GM18868 (cell line): ENCODE measurements at regions not wholly inside any gene's neighbourhood (a gene's known extent, or its start where the extent isn't known, plus 50 kb on each side); places are given as distances from the start of the nearest gene placed in this dataset.
A peak's percentile ranks its signal among the peaks of the same experiment; 100 is the strongest.
"Not testable (repeated sequence)": the region's sequence is repeated elsewhere in the genome, so short reads cannot be mapped to it uniquely, and the experiment has no call there.

Experiments
- ATAC-seq: cut with Tn5 transposase; IDR thresholded peaks from one replicate; pipeline ENCODE4 v1.9.1; 2021; ENCODE audit warnings: mild to moderate bottlenecking, moderate library complexity; ENCODE audit not compliant: unreplicated experiment

DNA sequence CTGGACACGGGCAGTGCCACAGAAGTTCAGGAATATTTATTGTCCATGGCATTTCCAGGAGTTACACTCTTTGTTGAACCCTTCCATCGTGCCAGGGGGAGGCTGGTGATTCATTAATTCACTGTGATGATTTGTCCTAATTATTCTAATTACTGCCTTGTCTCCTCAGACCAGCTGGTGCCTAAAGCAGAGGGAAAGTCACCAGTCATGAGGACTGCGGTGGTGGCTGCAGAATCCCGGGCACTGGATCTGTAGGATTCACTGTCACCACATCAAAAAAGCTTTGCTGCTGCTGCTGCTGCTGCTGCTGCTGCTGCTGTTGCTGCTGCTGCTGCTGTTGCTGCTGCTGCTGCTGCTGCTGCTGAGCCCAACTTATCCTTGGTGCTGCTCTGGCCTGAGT, 908.2 kb downstream of the TSN start:
- ATAC-seq, result no peak

- ATAC-seq, result peak; percentile 56
Measured at GRCh38 chr2:122669627-122670026, 914.2 kb downstream of the TSN start.

- no peak for ATAC-seq
Measured at GRCh38 chr2:122670897-122671296, 915.4 kb downstream of the TSN start.

GRCh38 chr2:122680662-122681061, 925.2 kb downstream of the TSN start:
- ATAC-seq, result no peak

- peak; percentile 96 for ATAC-seq
Measured at GRCh38 chr2:122681626-122682025, 926.2 kb downstream of the TSN start.

DNA sequence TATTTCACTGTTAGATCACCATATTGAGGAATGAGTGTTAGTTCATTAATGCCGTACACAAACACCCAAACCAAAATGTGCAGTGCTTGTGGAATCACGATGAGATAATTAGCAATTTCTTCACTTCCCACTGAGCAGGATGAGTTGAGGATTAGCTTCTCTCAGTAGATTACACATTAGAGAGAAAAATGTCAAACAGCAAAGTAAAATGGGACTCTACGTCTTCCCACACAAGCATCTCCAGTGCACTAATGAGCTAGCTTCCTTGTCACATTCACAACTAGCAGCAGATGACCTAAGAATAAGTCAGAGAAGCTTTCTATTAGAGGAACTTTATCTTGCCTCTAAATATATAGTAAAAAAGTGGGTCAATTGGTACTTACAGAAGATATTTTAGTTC, 926.9 kb downstream of the TSN start:
- no peak for ATAC-seq

- no peak for ATAC-seq
Measured at GRCh38 chr2:122683018-122683417, 927.6 kb downstream of the TSN start.

- ATAC-seq, result peak; percentile 51
Measured at GRCh38 chr2:122692400-122693083, 937.1 kb downstream of the TSN start.

- no peak for ATAC-seq
Measured at GRCh38 chr2:122697415-122697814, 942.0 kb downstream of the TSN start.

DNA sequence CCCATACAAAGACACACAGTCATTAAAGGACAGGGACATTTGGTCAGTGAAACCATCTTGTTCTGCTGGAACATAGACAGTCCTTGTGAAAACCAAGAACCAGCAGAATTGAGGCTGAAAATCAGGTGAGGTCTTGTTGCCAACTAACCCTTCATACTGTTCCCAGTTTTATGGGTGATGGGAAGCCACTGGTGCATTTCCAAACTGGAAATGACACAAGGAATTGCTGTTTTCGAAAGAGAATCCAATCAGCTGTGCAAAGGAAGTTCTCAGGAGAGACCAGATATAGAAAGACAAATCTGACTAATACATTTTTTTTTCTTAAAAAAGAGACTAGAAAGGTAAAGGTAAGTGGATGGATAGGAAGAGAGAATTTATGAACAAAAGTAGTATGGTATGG, 948.2 kb downstream of the TSN start:
- no peak for ATAC-seq

DNA sequence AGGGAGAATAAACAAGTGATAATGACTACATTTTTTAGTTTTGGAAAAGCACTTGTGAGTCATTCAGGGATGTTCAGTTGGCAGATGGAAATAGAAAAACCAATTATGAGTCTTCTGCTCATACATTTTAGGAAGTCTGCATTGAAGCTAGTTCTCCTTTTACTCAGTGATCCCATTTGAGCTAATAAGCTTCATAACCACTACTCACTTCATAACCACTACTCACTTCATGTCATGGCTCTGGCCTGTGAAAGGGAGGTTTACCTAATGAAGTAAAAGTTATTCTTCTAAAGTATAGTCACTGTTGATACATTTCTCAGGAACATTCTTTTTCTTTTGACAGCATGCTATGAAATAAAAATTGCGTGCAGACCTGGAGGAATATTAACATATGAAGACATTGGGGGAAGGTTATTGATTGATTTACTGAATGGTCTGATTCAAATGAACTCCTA, 948.7 kb downstream of the TSN start:
- ATAC-seq, result peak; percentile 76

- no peak for ATAC-seq
Measured at GRCh38 chr2:122705746-122706145, 950.3 kb downstream of the TSN start.

GRCh38 chr2:122706757-122707223, 951.3 kb downstream of the TSN start:
- ATAC-seq, result no peak

DNA sequence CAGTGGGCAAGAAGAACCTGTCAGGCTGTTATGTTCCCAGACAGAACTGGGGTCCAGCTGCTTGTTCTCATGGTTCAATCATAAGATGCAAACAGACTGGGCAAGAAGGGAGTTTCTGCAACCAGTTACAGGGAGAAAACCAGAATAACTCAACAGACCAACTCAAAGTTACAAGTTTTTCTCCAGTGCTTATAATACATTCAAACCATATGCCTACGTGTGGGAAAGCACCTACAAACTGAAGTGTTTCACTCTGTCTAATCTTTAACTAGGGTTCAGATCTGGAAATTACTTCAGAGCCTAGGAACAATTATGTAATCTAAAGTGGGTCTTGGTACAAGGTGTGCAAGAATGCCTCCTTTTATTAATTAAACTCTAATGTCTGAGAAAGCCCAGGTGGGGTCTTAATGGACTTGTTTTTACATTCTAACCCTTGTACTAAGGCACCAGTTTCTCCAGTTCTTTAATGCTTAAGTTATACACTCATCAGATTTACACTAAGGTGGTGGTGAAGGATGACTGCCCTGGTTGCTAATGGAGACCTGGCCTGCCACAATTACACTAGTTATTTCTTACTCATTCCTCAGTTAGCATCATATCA, 951.9 kb downstream of the TSN start:
- peak; percentile 65 for ATAC-seq

GRCh38 chr2:122710049-122710448, 954.6 kb downstream of the TSN start:
- no peak for ATAC-seq

- no peak for ATAC-seq
Measured at GRCh38 chr2:122713800-122714199, 958.3 kb downstream of the TSN start.

DNA sequence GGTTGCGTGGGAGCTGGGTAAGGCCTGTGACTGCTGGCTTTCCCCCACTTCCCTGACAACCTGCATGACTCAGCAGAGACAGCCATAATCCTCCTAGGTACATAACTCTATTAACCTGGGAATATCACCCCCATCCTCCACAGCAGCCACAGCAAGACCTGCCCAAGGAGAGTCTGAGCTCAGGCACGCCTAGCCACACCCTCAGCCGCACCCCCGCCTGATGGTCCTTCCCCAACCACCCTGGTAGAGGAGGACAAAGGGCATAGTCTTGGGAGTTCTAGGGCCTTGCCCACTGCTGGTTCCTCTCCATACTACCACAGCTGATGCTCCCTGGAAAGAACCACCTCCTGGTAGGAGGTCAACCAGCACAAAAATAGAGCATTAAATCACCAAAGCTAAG, 965.4 kb downstream of the TSN start:
- not testable (repeated sequence) for ATAC-seq

DNA sequence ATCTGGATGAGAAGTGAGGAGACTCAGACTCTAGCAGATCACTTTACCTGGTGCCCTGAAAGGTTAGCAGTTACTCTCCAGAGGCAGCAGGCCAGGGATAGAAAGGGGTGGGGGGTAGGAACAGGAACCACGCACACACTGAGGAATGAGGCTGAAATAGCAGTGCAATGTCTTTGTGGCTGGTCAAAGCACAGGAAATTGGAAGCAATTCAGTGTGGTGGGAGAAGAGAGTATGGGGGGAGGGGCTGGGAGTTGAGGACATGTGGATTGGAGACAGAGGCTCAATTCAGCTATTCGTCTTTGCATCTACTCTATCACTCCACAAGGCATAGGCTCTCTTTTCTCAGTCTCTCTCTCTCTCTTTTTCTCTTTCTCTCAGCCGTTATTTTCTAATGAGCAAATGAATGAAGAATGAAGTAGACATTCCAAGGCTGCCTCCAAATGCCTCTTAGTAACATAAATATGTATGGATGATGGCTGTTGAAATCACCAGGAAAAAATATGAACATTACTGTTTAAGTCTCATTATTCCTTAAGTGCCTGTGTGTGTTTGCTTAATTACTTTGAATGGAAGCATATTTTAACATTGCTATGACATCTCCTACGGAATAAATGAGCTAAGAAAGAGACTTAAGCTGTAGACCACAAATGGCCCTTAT, 979.4 kb downstream of the TSN start:
- no peak for ATAC-seq

- no peak for ATAC-seq
Measured at GRCh38 chr2:122736279-122736678, 980.8 kb downstream of the TSN start.

DNA sequence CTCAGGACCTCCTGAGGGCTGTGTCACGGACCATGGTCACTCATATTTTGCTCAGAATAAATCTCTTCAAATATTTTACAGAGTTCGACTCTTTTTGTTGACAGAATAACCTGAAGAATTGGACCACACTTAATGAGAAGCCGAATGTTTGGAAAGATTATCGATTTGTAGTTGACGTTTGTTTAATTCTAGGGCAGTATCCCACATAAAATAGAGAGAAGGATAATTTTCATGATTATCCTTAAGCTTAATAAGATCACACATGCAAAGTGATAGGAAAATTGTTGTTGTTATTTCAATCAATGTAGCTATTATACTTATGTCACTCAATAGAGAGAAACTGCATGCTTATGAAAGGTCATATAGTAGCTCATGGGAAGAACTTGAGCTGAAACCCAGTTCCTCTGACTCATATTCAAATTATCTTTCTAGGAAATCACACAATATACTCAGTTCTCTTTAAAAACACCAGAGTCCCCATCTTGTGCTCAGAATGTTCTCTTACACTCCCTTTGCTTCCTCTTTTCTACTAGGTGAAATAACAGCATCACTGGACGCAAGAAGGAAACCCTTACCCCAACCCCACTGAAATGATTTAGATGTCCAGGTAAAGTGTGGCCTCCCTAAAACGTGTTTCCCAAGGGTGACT, 982.1 kb downstream of the TSN start:
- ATAC-seq, result peak; percentile 93

- peak; percentile 35 for ATAC-seq
Measured at GRCh38 chr2:122739732-122740593, 984.5 kb downstream of the TSN start.
